Lower lobe of right lung (tissue), 2 donors: ENCODE measurements at regions not wholly inside any gene's neighbourhood (a gene's known extent, or its start where the extent isn't known, plus 50 kb on each side); places are given as distances from the start of the nearest gene placed in this dataset.

Source experiments
- ATAC-seq, 2 donors: fragments of 200-7000 bp; cut with Tn5 transposase; one replicate each; pipeline ENCODE4 v1.9.1; 2020 to 2022; ENCODE audit warnings: mild to moderate bottlenecking in 2 of 2, moderate library complexity in 2 of 2
- DNase-seq: peaks from one replicate; pipeline ENCODE4 v3.0.0-alpha.2; 2020
- H3K27ac ChIP-seq: fragments of 200-600 bp; one replicate; pipeline ENCODE4 v1.8.0; 2022
- H3K27me3 ChIP-seq: fragments of 200-600 bp; one replicate; pipeline ENCODE4 v1.8.0; 2022; ENCODE audit warnings: low read depth
- H3K36me3 ChIP-seq: fragments of 200-600 bp; one replicate; pipeline ENCODE4 v1.8.0; 2022; ENCODE audit warnings: mild to moderate bottlenecking
- H3K4me1 ChIP-seq: fragments of 200-600 bp; one replicate; pipeline ENCODE4 v1.8.0; 2022
- H3K4me3 ChIP-seq: fragments of 200-600 bp; one replicate; pipeline ENCODE4 v1.8.0; 2022; ENCODE audit warnings: mild to moderate bottlenecking
- H3K9me3 ChIP-seq: fragments of 200-600 bp; one replicate; pipeline ENCODE4 v1.8.0; 2022
- CTCF ChIP-seq: fragments of 200-600 bp; IDR thresholded peaks from one replicate; pipeline ENCODE4 v1.8.0; 2022; ENCODE audit warnings: antibody characterized with exemption, mild to moderate bottlenecking
- intact Hi-C: fragments of 100-400 bp; cut with DNase I; formaldehyde crosslinking; loops from one replicate; pipeline ENCODE4 v1.11.0; 2022
- donor health status: DM: no; HTN: yes; CAD: no; lungs with severe emphysema.

- Histone ChIP-seq H3K4me3 (no peak overlapping the region), H3K4me1 (no peaks in the 10 kb centered on the region), H3K36me3 (no peaks in the 10 kb centered on the region), H3K27me3 (no peaks in the 10 kb centered on the region), H3K9me3 (peaks cover 9% of the 10 kb centered on the region), H3K27ac (no peak overlapping the region)
- TF ChIP-seq CTCF = no peak
- intact Hi-C loops = no loop called here
- DNase-seq (no peak), ATAC-seq (no peak)
Measured at GRCh38 chr6:137933696-137934095, 66.6 kb downstream of the TNFAIP3 start.

GRCh38 chr6:137936798-137937197 is 69.7 kb downstream of the TNFAIP3 start:
- Histone ChIP-seq H3K4me1 (no peaks in the 10 kb centered on the region), H3K9me3 (peaks cover 9% of the 10 kb centered on the region), H3K27ac (no peak overlapping the region), H3K27me3 (no peaks in the 10 kb centered on the region), H3K36me3 (no peaks in the 10 kb centered on the region), H3K4me3 (no peak overlapping the region)
- no peak for TF ChIP-seq CTCF
- intact Hi-C loops = no loop called here
- ATAC-seq = no peak
- no peak for DNase-seq

GRCh38 chr6:137937834-137938233 is 70.8 kb downstream of the TNFAIP3 start:
- H3K4me3 ChIP-seq = no peak overlapping the region
- H3K4me1 ChIP-seq = no peaks in the 10 kb centered on the region
- peaks cover 9% of the 10 kb centered on the region for H3K9me3 ChIP-seq
- no peak for TF ChIP-seq CTCF
- H3K27me3 ChIP-seq = no peaks in the 10 kb centered on the region
- DNase-seq (no peak), ATAC-seq (no peak)
- no peaks in the 10 kb centered on the region for H3K36me3 ChIP-seq
- intact Hi-C loops = no loop called here
- H3K27ac ChIP-seq = no peak overlapping the region

- no peak overlapping the region for H3K4me3 ChIP-seq
- no peaks in the 10 kb centered on the region for H3K36me3 ChIP-seq
- intact Hi-C loops = no loop called here
- no peak overlapping the region for H3K27ac ChIP-seq
- H3K4me1 ChIP-seq = no peaks in the 10 kb centered on the region
- TF ChIP-seq CTCF = no peak
- H3K27me3 ChIP-seq = no peaks in the 10 kb centered on the region
- H3K9me3 ChIP-seq = peaks cover 9% of the 10 kb centered on the region
- DNase-seq (no peak), ATAC-seq (no peak)
Measured at GRCh38 chr6:137938770-137939379, 71.8 kb downstream of the TNFAIP3 start.

GRCh38 chr6:137941995-137942394 is 74.9 kb downstream of the TNFAIP3 start:
- H3K27ac ChIP-seq = no peak overlapping the region
- no peak for ATAC-seq
- no peaks in the 10 kb centered on the region for H3K36me3 ChIP-seq
- no peak for TF ChIP-seq CTCF
- intact Hi-C loops = loop anchor here (10.0 kb wide), 1 partner anchor 237 kb away; no protein-coding TSS in a partner anchor
- no peak overlapping the region for H3K4me3 ChIP-seq
- peaks cover 1% of the 10 kb centered on the region for H3K9me3 ChIP-seq
- H3K4me1 ChIP-seq = peaks cover 4% of the 10 kb centered on the region
- DNase-seq = no peak
- no peaks in the 10 kb centered on the region for H3K27me3 ChIP-seq
